Fibroblast of peridontal ligament (primary cell): ENCODE measurements at regions not wholly inside any gene's neighbourhood (a gene's known extent, or its start where the extent isn't known, plus 50 kb on each side); places are given as distances from the start of the nearest gene placed in this dataset.

Experiments
- DNase-seq: peaks from one replicate; pipeline ENCODE4 v3.0.0-alpha.2; 2010; ENCODE audit errors: extremely low read depth

DNA sequence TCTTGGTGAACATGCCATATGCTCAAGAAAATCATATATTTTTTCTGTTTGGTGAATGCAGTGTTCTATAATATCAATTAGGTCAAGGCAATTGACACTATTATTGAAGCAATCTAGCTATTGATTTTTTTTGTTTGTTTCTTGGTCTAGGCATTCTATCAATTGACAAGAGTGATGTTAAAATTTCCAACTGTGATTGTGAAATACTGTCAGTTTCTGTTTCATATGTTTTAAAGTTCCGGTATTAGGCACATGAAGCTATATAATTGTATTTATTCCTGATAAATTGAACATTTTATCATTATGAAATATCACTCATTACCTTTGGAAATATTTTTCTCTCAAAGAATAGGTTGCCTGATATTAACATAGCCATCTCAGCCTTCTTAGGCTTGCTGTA lies 653.4 kb downstream of the HDGFL1 start:
- DNase-seq: no peak

DNA sequence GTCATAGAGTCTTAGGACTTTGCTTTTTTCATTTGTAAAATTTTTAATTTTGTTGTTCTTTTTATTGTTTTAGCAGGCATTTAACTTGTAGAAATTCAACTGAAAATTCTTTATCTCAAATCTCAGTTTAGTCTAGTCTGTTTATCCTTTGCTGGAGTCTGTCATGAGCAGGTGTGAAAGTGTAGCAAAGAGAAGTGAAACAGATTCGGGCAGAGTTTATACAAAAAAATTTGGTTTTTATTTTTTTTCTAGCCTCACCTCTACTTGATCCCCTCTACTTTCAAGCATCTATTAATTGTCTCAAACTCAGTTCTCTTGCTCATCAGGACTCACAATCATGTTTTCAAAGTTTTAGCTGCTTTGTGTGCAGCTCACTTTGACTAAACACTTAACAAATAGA lies 655.2 kb downstream of the HDGFL1 start:
- no peak for DNase-seq

DNA sequence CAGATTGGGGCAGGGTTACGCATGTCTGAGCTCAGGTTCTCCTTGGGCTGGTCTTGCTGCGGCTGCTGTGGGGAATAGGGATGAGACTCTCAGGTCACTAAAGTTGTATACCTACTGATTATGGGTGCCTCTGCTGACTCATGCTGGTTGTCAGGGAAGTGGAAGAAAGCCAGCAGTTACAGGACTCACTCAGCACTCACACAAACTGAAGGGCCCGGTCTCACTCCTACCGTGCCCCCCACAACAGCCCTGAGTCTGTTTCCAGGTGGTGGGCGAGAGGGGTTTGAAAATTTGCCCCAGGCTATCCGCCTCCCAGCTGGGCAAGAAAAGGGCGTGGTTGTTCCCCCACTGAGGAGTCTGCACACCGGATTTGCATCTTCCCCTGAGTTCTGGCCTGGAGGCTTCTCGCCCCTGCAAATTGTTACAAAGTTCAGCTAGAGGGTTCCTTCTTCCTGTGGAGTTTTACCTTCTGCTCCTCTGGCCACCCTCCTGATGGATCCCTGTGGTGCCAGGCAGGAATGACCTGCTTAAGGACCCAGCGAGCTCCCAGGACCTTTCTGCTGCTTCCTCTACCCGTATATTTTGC lies 659.2 kb downstream of the HDGFL1 start:
- DNase-seq: peak; percentile 16

DNA sequence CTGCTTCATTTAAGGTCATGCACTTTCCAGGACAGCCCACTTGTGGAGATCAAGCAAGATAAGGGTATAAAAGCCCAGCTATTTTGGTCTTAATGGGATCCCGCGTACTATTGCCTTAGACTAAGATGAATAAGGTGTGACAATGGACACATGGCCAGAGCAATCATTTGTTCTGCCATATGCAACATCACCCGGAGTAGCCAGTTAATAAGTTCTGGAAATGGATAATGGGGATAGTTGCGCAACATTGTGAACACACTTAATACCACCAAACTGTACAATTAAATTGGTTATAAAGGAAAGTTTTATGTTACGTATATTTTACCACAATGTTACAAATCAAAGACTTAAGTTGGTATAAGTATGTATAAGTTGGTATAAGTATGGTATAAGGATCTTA lies 674.5 kb downstream of the HDGFL1 start:
- DNase-seq: no peak

- DNase-seq: peak; percentile 95
Observed at GRCh38 chr6:23244300-23244699, 674.9 kb downstream of the HDGFL1 start.

GRCh38 chr6:23245572-23245971 lies 676.2 kb downstream of the HDGFL1 start:
- DNase-seq: peak; percentile 89

- no peak for DNase-seq
Observed at GRCh38 chr6:23246896-23247295, 677.5 kb downstream of the HDGFL1 start.

DNA sequence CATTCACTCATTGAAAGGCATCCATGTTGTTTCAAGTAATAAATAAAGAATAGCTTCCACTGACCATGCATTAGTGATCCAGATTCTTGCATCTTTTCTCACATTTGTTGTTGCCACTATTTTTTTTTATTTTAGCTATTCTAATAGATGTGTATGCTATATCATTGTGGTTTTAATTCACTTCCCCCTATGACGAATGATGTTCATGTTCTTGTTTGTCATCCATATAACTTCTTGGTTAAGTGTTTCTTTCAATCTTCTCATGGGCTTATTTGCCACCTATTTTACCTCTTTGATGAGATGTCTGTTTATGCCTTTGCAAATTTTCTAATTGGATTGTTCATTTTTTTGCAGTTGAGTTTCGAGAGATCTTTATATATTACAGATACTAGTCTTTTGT lies 681.2 kb downstream of the HDGFL1 start:
- no peak for DNase-seq

GRCh38 chr6:23262864-23263263 lies 693.5 kb downstream of the HDGFL1 start:
- DNase-seq: no peak

DNA sequence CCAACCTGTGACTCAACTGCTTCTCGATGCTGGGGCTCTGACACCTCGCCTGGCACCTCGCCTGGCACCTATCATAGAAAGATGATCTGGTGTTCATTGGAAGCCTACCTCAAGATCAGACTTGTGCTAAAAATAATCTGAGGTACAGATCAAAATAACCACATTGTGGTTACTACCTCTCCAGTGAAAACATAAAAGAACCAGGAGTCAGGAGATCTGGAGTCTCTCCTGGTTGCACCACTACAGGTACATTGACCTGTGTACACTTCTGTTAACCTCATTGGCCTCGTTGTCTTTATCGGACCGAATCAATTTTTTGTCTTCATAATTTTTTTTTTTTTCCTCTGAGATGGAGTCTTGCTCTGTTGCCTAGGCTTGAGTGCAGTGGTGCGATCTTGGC lies 695.9 kb downstream of the HDGFL1 start:
- no peak for DNase-seq

- no peak for DNase-seq
Observed at GRCh38 chr6:23266536-23266935, 697.2 kb downstream of the HDGFL1 start.

DNA sequence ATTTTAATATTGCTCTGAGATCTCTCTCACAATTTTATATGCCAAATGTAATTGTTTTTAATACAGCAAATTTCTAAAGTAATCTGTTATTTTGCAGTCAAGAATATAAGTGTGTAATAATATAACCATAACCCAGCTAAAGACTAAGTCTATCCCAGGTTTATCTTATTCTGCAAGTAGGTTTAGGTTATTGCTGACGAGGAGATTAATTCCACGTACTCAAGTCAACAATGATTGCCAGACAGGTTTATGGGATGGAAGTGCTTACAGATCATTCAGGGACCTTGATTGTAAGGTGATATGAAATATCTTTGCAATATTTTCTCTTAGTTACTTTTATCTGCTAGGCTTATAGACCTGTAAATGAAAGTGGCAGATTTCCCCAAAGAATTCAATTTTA lies 698.3 kb downstream of the HDGFL1 start:
- DNase-seq: no peak

DNA sequence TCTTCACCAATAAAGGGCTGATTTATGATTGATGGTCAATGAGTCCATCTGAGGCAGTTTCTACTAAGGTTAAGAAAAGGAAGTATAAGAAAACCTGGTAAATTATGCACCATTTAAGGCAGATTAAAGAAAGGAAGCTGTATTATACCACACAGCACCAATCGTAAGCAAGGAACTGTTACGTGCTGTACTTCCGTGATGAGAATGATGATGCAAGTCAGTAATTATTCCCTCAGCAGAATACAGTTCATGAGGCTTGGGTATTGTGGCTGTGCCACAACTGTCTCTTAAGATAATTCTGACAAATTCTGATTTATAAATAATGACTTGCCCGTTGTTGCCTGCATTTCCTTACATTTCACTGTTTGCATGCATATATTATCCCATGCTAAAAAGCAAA lies 699.0 kb downstream of the HDGFL1 start:
- DNase-seq: no peak

- DNase-seq: peak; percentile 70
Observed at GRCh38 chr6:23269436-23269835, 700.1 kb downstream of the HDGFL1 start.

- no peak for DNase-seq
Observed at GRCh38 chr6:23272536-23272935, 703.2 kb downstream of the HDGFL1 start.

GRCh38 chr6:23277521-23278179 lies 708.3 kb downstream of the HDGFL1 start:
- no peak for DNase-seq

GRCh38 chr6:23278180-23278532 lies 708.8 kb downstream of the HDGFL1 start:
- no peak for DNase-seq

- DNase-seq: no peak
Observed at GRCh38 chr6:23280437-23280836, 711.1 kb downstream of the HDGFL1 start.

GRCh38 chr6:23282252-23283021 lies 713.1 kb downstream of the HDGFL1 start:
- peak; percentile 69 for DNase-seq

- DNase-seq: no peak
Observed at GRCh38 chr6:23293653-23294052, 724.3 kb downstream of the HDGFL1 start.

DNA sequence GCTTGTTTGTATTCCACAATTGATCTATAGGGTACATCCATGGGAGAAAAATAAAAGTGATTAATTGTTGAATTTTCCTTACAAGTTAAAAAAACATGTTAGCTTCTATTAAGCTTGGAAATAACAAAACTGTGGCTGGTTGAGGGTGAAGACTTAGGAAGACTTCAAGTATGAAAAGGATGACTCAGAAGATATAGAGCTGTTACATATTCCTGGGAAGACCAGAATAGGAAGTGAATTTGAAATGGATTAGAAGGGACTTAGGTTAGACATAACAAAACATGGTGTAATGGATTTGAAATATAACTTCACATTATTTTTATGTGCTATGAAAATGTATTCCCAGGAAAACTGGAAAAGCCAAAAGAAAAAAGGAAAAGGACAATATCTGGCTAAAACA lies 732.2 kb downstream of the HDGFL1 start:
- DNase-seq: peak; percentile 3

DNA sequence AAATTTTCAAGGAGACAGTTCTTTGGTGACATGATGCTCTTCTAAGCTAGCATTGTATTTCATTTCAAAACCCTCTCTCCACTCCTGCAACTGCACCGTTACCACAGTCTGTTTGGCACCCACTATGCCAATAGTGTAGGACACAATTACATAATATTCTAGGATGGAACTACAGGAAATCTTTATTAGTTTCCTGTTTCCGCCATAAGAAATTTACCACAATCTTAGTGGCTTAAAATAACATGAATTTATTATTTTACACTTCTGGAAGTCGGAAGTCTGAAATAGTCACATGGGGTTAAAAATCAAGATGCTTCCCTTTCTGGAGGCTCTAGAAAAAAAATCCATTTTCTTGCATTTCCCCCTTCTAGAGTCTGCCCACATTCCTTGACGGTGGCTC lies 733.1 kb downstream of the HDGFL1 start:
- no peak for DNase-seq

GRCh38 chr6:23305325-23305943 lies 736.1 kb downstream of the HDGFL1 start:
- DNase-seq: no peak
